Smooth muscle cell (in vitro differentiated cells): ENCODE measurements at regions not wholly inside any gene's neighbourhood (a gene's known extent, or its start where the extent isn't known, plus 50 kb on each side); places are given as distances from the start of the nearest gene placed in this dataset.

Source experiments
- DNase-seq: peaks from one replicate; lab custom pipeline; 2025; ENCODE audit not compliant: unreplicated experiment; lab: John Stamatoyannopoulos, UW
- H2AFZ ChIP-seq: fragments of 200-600 bp; sonication (generic); 2 replicates; pipeline ENCODE4 v1.6.0; 2016; ENCODE audit warnings: antibody characterized with exemption, low read depth, mild to moderate bottlenecking
- H3F3A ChIP-seq: fragments of 200-600 bp; sonication (generic); 2 replicates; pipeline ENCODE4 v1.6.0; 2017; ENCODE audit warnings: antibody characterized with exemption, low read depth
- H3K27ac ChIP-seq: fragments of 200-600 bp; sonication (generic); 2 replicates; pipeline ENCODE4 v1.5.1; 2016; ENCODE audit warnings: low read depth, mild to moderate bottlenecking
- H3K27me3 ChIP-seq: fragments of 200-600 bp; sonication (generic); 2 replicates; pipeline ENCODE4 v1.6.1; 2016; ENCODE audit warnings: low read depth, mild to moderate bottlenecking
- H3K36me3 ChIP-seq: fragments of 200-600 bp; sonication (generic); 2 replicates; pipeline ENCODE4 v1.5.1; 2016; ENCODE audit warnings: low read depth
- H3K4me1 ChIP-seq: fragments of 200-600 bp; sonication (generic); 2 replicates; pipeline ENCODE4 v1.5.1; 2016; ENCODE audit warnings: low read depth
- H3K4me2 ChIP-seq: fragments of 200-600 bp; sonication (generic); 2 replicates; pipeline ENCODE4 v1.6.0; 2016; ENCODE audit warnings: mild to moderate bottlenecking
- H3K4me3 ChIP-seq: fragments of 200-600 bp; sonication (generic); 2 replicates; pipeline ENCODE4 v1.5.1; 2016; ENCODE audit warnings: mild to moderate bottlenecking
- H3K79me2 ChIP-seq: fragments of 200-600 bp; sonication (generic); 2 replicates; pipeline ENCODE4 v1.6.0; 2016; ENCODE audit warnings: low read depth, mild to moderate bottlenecking
- H3K9ac ChIP-seq: fragments of 200-600 bp; sonication (generic); 2 replicates; pipeline ENCODE4 v1.6.0; 2016; ENCODE audit warnings: low read depth
- H3K9me3 ChIP-seq: fragments of 200-600 bp; sonication (generic); replicated peaks from 2 replicates; pipeline ENCODE4 v1.5.1; 2016; ENCODE audit warnings: low read depth
- H4K20me1 ChIP-seq: fragments of 200-600 bp; sonication (generic); 2 replicates; pipeline ENCODE4 v1.6.0; 2016; ENCODE audit warnings: low read depth
- CTCF ChIP-seq: fragments of 200-600 bp; sonication (generic); IDR thresholded peaks from 2 replicates; pipeline ENCODE4 v1.5.1; 2017; ENCODE audit warnings: borderline replicate concordance, mild to moderate bottlenecking, antibody characterized with exemption; ENCODE audit not compliant: insufficient read depth, poor library complexity, severe bottlenecking
- WGBS: methylation state at CpG from one replicate; pipeline ENCODE4 v1.1.7; 2016; ENCODE audit warnings: low lambda C conversion rate; 5-methylcytosine and 5-hydroxymethylcytosine counted together

- TF ChIP-seq CTCF, result no peak
- 35% methylated on average over 2 of the region's 2 CpGs for WGBS
These were observed 437.5 kb downstream of the FOXO1 start for GRCh38 chr13:40228990-40229389.

GRCh38 chr13:40230833-40231266 is 435.6 kb downstream of the FOXO1 start:
- peak overlapping the region; percentile 46 for H3K4me2 ChIP-seq
- H3K9me3 ChIP-seq, result no peaks in the 10 kb centered on the region
- no peaks in the 10 kb centered on the region for H3K79me2 ChIP-seq
- peak overlapping the region; percentile 83 for H3K27ac ChIP-seq
- H3K9ac ChIP-seq, result no peak overlapping the region
- no peak for DNase-seq
- H3K36me3 ChIP-seq, result no peaks in the 10 kb centered on the region
- H3F3A ChIP-seq, result no peaks in the 10 kb centered on the region
- peaks cover 30% of the 10 kb centered on the region for H3K4me1 ChIP-seq
- no peak overlapping the region for H3K4me3 ChIP-seq
- 16% methylated on average over 3 of the region's 3 CpGs for WGBS
- no peaks in the 10 kb centered on the region for H3K27me3 ChIP-seq
- no peak for TF ChIP-seq CTCF
- no peaks in the 10 kb centered on the region for H4K20me1 ChIP-seq
- H2AFZ ChIP-seq, result no peak overlapping the region

More at GRCh38 chr13:40228990-40229389, 437.5 kb downstream of the FOXO1 start:
- Histone ChIP-seq H3F3A (no peaks in the 10 kb centered on the region), H3K36me3 (no peaks in the 10 kb centered on the region), H3K27me3 (no peaks in the 10 kb centered on the region), H3K9ac (no peak overlapping the region), H2AFZ (peak overlapping the region; percentile 4), H3K79me2 (no peaks in the 10 kb centered on the region), H3K4me1 (peaks cover 30% of the 10 kb centered on the region), H3K4me3 (no peak overlapping the region), H3K9me3 (no peaks in the 10 kb centered on the region), H4K20me1 (no peaks in the 10 kb centered on the region), H3K27ac (peak overlapping the region; percentile 23), H3K4me2 (peak overlapping the region; percentile 25)
- no peak for DNase-seq

GRCh38 chr13:40231311-40231710 is 435.1 kb downstream of the FOXO1 start:
- no peak for DNase-seq
- Histone ChIP-seq H3F3A (no peaks in the 10 kb centered on the region), H3K27me3 (no peaks in the 10 kb centered on the region), H3K4me2 (peak overlapping the region; percentile 46), H3K4me1 (peaks cover 30% of the 10 kb centered on the region), H3K9ac (no peak overlapping the region), H3K9me3 (no peaks in the 10 kb centered on the region), H3K79me2 (no peaks in the 10 kb centered on the region), H3K27ac (peak overlapping the region; percentile 83), H3K4me3 (no peak overlapping the region), H3K36me3 (no peaks in the 10 kb centered on the region), H2AFZ (no peak overlapping the region), H4K20me1 (no peaks in the 10 kb centered on the region)
- TF ChIP-seq CTCF, result no peak
- WGBS, result 25% methylated on average over 2 of the region's 2 CpGs

GRCh38 chr13:40231751-40232150 is 434.7 kb downstream of the FOXO1 start:
- DNase-seq, result no peak
- Histone ChIP-seq H4K20me1 (no peaks in the 10 kb centered on the region), H2AFZ (no peak overlapping the region), H3K27ac (peak overlapping the region; percentile 83), H3F3A (no peaks in the 10 kb centered on the region), H3K27me3 (no peaks in the 10 kb centered on the region), H3K4me3 (no peak overlapping the region), H3K36me3 (no peaks in the 10 kb centered on the region), H3K9me3 (no peaks in the 10 kb centered on the region), H3K9ac (no peak overlapping the region), H3K4me2 (peak overlapping the region; percentile 46), H3K4me1 (peaks cover 30% of the 10 kb centered on the region), H3K79me2 (no peaks in the 10 kb centered on the region)
- TF ChIP-seq CTCF, result no peak
- WGBS, result 81% methylated on average over 3 of the region's 3 CpGs
